HL-60 (cell line): ENCODE measurements at regions not wholly inside any gene's neighbourhood (a gene's known extent, or its start where the extent isn't known, plus 50 kb on each side); places are given as distances from the start of the nearest gene placed in this dataset.
"Not testable (repeated sequence)": the region's sequence is repeated elsewhere in the genome, so short reads cannot be mapped to it uniquely, and the experiment has no call there.

ENCODE experiments used
- TF ChIP-seq, protein P1 (sequence below): IDR thresholded peaks from one replicate; pipeline ENCODE4 v1.5.1; 2011; ENCODE audit warnings: low read length, control low read depth, inconsistent platforms; ENCODE audit not compliant: insufficient read depth
- TF ChIP-seq, protein P2 (sequence below): IDR thresholded peaks from 2 replicates; pipeline ENCODE4 v1.6.1; 2012; ENCODE audit warnings: low read depth; ENCODE audit not compliant: insufficient replicate concordance

DNA sequence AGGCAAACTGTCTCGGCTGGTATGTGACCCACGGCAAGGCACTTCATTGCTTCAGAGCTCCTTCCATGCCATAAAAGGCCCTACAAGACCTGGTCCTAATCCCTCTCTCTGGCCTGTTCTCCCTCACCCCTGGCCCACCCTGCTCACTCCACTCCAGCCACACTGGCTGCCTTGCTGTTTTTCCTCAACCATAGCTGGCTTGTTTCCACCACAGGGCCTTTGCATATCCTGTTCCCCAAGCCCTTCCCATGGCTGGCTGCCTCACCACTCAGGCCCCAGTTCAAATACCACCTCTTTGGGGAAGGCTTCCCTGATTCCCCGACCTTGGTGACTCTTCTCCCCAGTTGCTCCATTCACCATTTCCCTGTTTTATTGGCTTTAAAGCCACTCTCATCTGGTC is 230.8 kb upstream of the FRG2C start:
- TF ChIP-seq, protein P1, sequence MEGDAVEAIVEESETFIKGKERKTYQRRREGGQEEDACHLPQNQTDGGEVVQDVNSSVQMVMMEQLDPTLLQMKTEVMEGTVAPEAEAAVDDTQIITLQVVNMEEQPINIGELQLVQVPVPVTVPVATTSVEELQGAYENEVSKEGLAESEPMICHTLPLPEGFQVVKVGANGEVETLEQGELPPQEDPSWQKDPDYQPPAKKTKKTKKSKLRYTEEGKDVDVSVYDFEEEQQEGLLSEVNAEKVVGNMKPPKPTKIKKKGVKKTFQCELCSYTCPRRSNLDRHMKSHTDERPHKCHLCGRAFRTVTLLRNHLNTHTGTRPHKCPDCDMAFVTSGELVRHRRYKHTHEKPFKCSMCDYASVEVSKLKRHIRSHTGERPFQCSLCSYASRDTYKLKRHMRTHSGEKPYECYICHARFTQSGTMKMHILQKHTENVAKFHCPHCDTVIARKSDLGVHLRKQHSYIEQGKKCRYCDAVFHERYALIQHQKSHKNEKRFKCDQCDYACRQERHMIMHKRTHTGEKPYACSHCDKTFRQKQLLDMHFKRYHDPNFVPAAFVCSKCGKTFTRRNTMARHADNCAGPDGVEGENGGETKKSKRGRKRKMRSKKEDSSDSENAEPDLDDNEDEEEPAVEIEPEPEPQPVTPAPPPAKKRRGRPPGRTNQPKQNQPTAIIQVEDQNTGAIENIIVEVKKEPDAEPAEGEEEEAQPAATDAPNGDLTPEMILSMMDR, result not testable (repeated sequence)
- TF ChIP-seq, protein P2, sequence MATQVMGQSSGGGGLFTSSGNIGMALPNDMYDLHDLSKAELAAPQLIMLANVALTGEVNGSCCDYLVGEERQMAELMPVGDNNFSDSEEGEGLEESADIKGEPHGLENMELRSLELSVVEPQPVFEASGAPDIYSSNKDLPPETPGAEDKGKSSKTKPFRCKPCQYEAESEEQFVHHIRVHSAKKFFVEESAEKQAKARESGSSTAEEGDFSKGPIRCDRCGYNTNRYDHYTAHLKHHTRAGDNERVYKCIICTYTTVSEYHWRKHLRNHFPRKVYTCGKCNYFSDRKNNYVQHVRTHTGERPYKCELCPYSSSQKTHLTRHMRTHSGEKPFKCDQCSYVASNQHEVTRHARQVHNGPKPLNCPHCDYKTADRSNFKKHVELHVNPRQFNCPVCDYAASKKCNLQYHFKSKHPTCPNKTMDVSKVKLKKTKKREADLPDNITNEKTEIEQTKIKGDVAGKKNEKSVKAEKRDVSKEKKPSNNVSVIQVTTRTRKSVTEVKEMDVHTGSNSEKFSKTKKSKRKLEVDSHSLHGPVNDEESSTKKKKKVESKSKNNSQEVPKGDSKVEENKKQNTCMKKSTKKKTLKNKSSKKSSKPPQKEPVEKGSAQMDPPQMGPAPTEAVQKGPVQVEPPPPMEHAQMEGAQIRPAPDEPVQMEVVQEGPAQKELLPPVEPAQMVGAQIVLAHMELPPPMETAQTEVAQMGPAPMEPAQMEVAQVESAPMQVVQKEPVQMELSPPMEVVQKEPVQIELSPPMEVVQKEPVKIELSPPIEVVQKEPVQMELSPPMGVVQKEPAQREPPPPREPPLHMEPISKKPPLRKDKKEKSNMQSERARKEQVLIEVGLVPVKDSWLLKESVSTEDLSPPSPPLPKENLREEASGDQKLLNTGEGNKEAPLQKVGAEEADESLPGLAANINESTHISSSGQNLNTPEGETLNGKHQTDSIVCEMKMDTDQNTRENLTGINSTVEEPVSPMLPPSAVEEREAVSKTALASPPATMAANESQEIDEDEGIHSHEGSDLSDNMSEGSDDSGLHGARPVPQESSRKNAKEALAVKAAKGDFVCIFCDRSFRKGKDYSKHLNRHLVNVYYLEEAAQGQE, result not testable (repeated sequence)
